ENCODE measurements at regions not wholly inside any gene's neighbourhood (a gene's known extent, or its start where the extent isn't known, plus 50 kb on each side); places are given as distances from the start of the nearest gene placed in this dataset.
"Not testable (repeated sequence)": the region's sequence is repeated elsewhere in the genome, so short reads cannot be mapped to it uniquely, and the experiment has no call there.

DNA sequence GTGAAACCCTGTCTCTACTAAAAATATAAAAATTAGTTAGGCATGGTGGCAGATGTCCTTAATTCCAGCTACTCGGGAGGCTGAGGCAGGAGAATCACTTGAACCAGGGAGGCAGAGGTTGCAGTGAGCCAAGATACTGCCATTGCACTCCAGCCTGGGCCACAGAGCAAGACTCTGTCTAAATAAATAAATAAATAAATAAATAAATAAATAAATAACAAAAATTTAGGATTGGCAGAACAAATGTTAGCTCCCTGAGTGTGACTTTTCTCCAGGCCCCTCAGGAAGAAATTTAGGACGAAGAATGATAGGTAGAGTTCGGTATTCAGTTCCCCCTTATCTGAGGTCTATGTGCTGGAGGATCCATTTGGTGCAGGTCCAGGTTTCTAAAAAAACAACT, 181.2 kb downstream of the CD47 start:
- DNase-seq (ENCODE audit: low read depth in 4 of 4, low spot score in 2 of 4), result not testable (repeated sequence)

DNA sequence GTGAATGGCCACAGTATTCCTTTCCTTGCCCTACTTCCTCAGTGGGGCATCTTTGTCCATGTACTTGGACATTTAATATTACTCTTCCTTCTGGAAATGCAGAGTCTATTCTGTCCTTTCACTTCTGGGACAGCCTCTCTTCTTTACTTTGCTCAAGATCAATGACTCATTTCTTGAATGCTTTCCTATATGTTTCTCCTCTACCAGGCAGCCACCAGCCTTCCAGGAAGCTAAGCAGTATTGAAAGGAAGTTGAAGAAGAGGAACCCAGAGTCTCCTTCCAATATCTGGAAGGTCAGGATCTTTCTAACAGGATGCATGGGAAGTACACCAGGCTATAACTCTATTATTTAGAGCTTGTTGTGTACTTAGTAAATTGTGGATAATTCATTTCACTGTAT, 182.8 kb downstream of the CD47 start:
- no peak for DNase-seq (ENCODE audit: low read depth in 4 of 4, low spot score in 2 of 4)

DNA sequence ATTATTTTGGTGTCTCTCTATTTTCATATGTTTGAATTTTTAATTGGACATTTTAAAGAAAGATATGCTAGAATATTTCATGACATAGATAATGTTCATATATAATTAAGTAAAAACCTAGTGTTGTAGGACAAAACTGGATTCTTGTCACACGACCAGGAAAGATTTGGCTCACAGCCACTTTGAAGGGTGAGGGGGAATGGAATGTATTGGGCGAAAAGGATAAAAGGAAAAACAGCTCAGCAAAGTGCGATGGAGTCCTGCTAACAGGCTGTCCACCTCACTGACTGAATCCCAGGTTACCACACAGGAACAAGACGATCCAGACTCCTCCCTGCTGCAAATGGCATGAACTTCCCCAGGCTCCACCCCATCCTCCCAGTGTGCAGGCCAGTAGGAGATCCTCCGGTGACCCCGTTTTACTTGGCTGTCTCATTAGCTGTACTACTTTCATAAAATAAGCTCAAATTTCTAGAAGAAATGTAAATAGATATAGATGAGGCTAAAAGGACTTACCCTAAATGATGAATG, 186.2 kb downstream of the CD47 start:
- no peak for DNase-seq (ENCODE audit: low read depth in 4 of 4, low spot score in 2 of 4)

DNA sequence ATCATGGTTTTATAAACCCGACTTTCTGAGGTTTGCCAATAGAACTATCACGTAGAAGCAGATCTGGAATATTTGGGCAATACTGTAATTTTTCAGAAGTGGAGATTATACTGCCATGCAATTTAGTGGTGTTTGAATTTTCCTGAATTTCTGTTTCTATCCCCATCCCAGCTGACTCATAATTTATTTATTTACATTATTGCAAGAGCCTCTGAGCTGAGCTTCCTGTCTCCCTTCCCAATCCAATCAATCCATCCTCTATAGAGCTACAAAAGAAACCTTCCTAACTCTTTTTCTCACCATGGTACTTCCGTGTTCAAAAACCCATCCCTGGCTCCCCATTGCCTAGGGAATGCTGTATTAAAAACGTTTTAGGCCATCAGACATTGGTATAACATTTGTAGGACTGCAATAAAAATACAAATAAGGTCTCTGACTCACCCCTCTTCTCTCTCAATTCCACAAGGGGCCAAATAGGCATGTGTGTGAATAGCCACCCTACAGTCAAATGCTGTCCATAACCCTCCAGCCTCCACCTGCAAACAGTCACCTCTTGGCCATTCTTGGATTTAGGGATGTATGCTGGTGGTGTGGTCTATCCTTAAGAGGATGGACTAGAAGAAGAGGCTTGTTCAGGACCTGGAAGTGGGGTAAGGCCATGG, 190.7 kb downstream of the CD47 start:
- DNase-seq (ENCODE audit: low read depth in 4 of 4, low spot score in 2 of 4), result no peak

DNA sequence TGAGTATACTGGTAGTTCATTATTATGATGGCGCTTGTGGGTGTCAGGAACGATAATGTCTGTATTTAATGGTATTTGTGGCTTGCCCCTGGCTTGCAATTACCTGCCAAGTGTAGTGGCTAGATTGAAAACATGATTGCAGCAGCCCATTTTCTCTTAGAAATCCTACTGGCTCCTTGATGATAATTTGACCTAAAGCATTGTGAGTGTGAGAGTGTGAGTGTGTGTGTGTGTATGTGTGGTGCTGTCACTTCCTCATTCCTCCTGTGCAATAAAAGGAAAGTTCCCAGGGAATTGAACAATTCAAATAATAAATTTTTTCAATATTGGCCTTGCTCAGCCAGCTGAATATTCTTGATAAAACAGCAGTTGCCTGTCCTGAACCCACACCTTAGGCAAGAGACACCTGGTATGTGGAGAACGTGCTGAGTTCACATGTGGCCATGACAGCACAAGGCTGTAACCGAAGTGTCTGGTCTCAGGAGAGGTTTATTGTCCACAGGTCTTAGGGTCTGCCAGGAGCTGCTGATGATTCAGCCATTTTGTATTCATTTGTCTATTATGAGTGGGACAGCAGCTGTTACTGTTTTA, 193.3 kb downstream of the CD47 start:
- no peak for DNase-seq (ENCODE audit: low read depth in 4 of 4, low spot score in 2 of 4)

DNA sequence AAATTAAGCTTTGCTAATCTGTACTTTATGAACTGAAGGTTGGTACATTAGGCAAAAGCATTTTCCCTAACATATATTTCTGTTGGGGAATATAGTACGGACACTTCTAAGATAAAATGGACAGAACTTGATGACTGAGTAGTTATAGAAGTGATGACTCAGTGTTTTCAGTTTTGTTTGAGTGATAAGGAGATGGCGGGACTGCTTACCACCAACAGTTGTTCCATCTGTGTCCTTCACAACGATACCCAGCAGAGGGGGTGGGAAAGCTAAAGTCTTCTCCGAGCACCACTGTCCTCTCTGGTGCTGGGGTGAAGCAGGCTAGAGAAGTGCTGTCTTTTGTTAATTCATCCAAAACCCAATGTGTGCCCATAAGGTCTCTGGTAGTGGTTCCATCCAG, 195.8 kb downstream of the CD47 start:
- DNase-seq (ENCODE audit: low read depth in 4 of 4, low spot score in 2 of 4), result no peak

DNA sequence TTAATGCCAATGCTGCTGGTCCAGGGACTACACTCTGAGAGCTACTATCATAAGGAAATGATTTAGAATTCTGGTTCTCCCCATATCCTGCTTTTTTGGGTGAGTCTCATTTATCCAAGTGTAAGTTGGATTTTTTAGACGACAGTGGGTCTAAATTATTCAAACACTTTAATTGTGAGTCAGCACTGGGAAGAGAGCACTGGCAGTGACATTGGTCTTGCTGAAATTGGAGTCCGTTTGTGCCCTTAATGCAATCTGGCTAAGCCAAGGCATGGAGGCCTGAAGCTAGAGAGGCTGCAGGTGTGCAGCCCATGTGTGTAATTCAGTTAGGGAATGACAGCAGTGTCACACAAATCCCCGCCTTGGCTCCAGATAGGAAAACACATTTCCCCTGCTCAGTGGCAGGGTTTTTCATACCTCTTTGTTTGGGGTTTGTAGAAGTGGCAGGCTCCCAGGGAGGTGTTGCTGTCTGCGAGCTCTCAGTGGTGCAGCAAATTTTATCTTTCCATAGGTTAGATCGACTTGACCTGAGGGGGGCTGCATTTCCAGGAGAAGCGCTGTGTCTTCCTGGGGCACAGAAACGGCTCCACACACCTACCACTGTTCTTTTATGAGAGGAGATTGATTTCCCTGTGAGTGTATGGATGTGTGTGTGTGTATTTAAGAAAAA, 197.7 kb downstream of the CD47 start:
- no peak for DNase-seq (ENCODE audit: low read depth in 4 of 4, low spot score in 2 of 4)

DNA sequence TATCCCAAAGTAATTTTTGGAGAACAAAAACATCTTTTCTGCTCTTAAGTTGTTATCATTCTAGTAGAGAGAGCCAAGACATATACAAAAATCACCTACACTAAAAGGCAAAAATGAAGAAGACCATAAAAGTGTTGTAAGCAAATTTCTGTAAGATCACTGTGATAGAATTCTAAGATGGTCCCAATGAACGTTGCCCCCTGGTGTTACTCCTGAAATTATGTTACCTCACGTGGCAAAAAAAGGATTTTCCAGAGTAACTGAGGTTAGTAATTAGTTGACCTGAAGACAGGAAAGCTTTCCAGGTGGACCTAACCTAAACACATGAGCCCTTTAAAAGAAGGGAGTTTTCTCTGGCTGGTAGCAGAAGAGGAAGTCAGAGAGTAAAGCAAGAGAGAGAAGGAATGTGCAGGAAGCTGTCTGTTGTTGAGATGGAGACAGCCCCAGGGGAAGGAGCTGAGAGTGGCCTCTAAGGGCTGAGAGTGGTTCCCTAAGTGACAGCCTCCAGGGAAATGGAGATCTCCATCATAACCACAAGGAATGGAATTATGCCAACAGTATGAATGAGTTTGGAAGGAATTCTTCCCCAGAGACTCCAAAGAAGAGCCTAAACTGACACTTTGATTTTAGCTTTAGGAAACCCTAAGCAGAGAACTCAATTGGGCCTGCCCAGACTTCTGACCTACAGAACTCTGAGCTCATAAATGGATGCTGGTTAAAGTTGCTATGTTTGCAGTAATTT, 205.9 kb downstream of the CD47 start:
- DNase-seq (ENCODE audit: low read depth in 4 of 4, low spot score in 2 of 4), result no peak

DNA sequence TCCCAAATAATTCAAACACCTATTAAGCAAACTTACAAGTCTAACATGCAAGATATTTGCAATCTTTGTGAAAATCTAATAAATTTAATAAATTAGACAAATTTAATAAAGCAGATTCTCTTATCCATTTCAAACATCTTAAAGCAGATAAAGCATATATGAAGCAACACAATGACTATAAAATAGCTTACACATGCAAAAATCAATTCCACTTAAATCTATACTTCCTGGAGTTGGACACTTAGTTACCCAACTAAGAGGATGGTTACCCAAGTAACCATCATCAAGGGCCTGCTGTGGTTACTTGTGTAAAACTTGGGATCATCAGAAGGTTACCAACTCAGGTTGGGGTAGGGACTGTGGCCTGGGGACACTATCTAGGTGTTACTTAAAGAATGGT, 206.8 kb downstream of the CD47 start:
- DNase-seq (ENCODE audit: low read depth in 4 of 4, low spot score in 2 of 4), result no peak

DNA sequence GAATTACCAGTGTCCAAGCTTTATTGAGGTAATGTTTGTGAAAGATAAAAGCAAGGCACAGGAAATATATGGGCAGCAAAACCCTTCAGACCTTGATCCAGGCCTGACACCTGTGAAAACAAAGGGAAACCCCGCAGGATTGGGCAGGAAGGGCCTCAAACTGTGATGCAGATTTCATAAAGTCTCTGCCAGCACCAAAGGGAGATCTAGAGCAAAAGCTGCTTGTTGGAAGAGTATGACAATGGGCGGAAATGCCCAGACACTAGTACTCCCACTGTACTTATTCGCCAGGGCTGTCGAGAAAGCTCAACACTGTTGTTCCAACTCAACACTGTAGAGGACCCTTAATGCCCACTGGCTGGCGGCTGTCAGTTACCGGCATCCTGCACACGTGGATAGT, 207.9 kb downstream of the CD47 start:
- DNase-seq (ENCODE audit: low read depth in 4 of 4, low spot score in 2 of 4), result no peak

DNA sequence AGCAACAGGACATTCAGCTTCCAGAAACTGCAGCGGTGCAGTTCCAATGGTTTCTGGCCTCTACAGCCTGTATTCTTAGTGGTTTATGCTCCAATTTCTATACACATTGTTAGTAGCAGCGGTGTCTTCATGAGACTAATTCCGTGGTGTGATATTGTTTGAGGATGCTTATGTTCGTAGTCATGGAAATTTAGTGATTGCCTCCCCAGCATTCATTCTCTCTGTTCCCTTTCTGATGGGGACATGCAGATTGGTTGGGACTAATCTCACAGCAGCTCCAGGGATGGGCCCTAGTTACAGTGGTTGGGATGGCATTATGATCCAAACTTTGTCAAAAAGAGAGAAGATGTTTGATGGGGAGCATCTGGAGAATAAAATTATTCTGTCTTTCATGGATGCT, 208.6 kb downstream of the CD47 start:
- DNase-seq (ENCODE audit: low read depth in 4 of 4, low spot score in 2 of 4), result no peak

DNA sequence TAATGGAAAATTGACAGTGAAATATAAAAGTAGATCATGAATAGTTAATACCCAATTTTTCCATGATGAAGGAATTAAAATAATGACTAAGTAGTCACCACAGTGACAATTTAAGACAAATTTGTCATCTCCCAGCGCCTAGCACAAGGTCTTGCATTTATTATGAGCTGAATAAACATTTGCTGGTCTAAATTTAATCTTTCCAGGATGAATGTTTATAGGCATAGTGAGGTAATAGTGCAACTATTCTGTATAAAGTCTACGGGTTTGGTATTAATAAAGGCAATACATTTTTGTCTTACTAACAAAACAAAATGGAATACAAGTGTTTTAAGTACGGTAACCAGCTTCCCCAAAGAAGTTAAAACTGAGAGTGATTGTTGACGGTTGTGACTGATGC, 209.3 kb downstream of the CD47 start:
- DNase-seq (ENCODE audit: low read depth in 4 of 4, low spot score in 2 of 4), result no peak

DNA sequence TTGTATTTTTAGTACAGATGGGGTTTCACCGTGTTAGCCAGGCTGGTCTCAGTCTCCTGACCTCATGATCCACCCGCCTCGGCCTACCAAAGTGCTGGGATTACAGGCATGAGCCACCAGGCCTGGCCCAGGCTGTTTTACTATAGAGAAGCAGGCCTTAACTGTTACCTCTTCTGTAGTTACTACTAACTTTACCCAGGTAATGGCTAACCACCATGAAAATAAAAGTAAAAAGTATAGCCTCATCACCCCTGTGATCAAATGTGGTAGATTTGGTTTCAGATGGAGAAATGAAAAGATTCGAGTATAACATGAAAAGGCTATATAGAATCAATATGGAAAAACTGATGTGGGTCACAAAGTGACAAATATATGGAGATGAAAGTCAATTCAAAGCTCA, 210.1 kb downstream of the CD47 start:
- DNase-seq (ENCODE audit: low read depth in 4 of 4, low spot score in 2 of 4), result no peak

DNA sequence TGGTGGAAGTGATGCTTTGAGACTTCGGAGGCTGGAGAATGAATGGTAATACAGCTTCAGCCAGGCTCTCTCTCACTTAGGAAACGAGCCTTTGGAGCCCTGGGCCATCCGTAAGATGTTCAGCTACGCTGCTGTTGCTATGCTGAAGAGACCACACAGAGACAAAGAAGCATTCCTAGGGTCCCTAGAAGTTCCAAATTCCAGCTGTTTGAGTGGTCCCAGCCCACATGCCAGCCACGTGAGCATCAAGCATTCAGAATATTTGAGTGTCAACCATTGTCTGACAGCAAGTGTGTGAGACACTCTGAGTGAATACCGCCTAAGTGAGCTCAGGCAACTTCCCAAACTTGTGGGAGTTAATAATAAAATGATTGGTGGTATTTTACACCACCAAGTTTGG, 212.9 kb downstream of the CD47 start:
- DNase-seq (ENCODE audit: low read depth in 4 of 4, low spot score in 2 of 4), result no peak

DNA sequence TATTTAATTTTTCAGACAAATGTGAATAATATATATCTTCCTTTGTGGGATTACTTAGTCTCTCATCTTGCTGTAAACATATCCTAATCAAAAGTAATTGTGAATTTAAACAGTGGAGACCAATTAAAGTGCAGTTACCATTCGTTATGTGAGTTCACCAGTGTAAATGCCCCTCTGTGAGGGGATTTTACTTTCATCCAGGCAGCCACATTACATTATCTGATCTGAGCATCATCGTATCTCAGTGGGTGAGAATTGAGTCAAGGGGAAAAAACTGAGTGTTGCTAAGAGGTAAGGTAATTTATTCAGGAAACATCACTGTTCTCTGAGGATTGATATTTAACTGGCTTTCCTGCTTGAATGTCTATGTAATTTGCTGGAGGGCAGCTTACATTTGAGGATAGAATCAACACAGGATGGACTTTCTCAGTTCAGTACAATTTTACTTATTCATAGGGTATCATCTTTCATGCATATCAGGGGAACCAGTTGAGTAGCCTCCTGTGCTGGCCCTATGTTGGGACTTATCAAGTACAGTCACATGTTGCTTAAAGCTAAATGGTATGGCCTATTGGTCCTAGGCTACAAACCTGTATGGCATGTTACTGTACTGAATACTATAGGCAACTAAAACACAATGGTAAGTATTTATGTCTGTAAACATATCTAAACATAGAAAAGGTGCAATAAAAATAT, 219.7 kb downstream of the CD47 start:
- no peak for DNase-seq (ENCODE audit: low read depth in 4 of 4, low spot score in 2 of 4)

DNA sequence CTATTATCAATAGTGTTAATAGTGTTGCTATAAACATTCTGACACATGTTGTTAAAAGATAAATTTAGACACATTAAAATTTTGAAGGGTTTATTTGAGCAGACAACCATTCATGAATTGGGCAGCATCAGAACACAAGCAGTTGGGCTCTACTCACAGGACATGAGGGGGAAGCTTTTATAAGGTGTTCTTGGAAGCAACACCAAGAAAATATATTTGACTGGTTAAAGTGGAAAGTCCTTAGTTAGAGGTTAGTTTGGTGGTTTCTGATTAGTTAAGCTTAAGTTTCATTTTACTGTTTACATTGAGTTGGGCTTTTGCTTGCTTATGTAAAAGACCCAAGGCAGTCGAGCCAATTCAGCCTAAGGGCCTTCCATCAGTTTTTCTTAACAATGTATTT, 220.7 kb downstream of the CD47 start:
- no peak for DNase-seq (ENCODE audit: low read depth in 4 of 4, low spot score in 2 of 4)

DNA sequence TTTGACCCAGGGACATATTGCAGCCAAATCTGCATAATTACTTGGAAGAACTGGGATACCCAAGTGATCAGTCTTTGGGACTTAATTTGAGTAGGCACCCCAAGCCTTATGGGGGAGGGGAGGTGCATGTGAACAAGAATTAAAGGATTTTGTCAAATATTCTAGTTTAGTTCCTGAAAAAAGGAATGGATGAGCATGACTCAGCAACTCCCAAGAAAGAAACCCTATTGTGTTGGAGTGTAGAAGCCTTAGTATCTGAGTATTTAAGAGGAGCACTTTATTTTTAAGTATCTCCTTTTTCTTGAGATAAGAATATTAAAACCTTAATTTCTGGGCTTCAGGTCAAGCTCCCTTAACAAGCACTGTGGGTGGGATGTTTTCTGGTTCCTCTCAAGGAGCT, 222.4 kb downstream of the CD47 start:
- DNase-seq (ENCODE audit: low read depth in 4 of 4, low spot score in 2 of 4), result no peak

DNA sequence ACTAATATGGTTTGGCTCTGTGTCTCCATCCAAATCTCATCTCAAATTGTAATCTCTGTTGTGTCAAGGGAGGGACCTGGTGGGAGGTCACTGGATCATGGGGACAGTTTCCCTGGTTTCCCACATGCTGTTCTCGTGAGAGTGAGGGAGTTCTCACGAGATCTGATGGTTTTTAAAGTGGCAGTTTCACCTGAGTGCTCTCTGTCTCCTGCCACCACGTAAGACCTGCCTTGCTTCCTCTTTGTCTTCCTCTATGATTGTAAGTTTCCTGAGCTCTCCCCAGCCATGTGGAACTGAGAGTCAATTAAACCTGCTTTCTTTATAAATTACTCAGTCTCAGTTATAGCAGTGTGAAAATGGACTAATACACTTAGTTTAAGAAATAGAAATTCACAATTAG, 228.9 kb downstream of the CD47 start:
- DNase-seq (ENCODE audit: low read depth in 4 of 4, low spot score in 2 of 4), result no peak

DNA sequence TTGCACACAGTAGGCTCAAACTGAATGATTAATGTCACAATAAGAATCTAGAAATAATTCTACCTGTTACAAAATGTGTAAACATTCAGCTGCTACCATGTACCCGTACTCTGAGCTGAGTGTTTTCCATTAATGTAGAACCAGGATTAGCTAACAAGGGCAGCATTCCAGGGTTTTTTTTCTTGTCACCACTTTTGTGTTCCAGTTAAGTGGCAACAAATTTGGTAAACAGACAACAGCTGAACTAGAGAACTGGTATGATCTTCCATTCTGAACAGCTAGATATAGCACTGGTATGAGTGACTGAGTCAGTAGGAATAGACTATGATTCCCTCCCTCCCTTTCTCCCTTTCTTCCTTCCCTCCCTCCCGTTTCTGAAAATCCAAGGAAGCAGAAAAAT, 229.4 kb downstream of the CD47 start:
- no peak for DNase-seq (ENCODE audit: low read depth in 4 of 4, low spot score in 2 of 4)
